ENCODE measurements at regions not wholly inside any gene's neighbourhood (a gene's known extent, or its start where the extent isn't known, plus 50 kb on each side); places are given as distances from the start of the nearest gene placed in this dataset.
"Not testable (repeated sequence)": the region's sequence is repeated elsewhere in the genome, so short reads cannot be mapped to it uniquely, and the experiment has no call there.

GRCh38 chr9:2497666-2498400, 123.8 kb upstream of the VLDLR start:
- DNase-seq: no peak

- DNase-seq: no peak
Measured at GRCh38 chr9:2502210-2502609, 119.4 kb upstream of the VLDLR start.

- DNase-seq: no peak
Measured at GRCh38 chr9:2502760-2503159, 118.8 kb upstream of the VLDLR start.

GRCh38 chr9:2506321-2506720, 115.3 kb upstream of the VLDLR start:
- no peak for DNase-seq

GRCh38 chr9:2523591-2523990, 98.0 kb upstream of the VLDLR start:
- DNase-seq: no peak

- no peak for DNase-seq
Measured at GRCh38 chr9:2524601-2525000, 97.0 kb upstream of the VLDLR start.

- DNase-seq: no peak
Measured at GRCh38 chr9:2525147-2525546, 96.4 kb upstream of the VLDLR start.

GRCh38 chr9:2526071-2526828, 95.3 kb upstream of the VLDLR start:
- no peak for DNase-seq

- DNase-seq: no peak
Measured at GRCh38 chr9:2531481-2531880, 90.1 kb upstream of the VLDLR start.

GRCh38 chr9:2536511-2536910, 85.1 kb upstream of the VLDLR start:
- DNase-seq: no peak

GRCh38 chr9:2545881-2546490, 75.6 kb upstream of the VLDLR start:
- no peak for DNase-seq

- DNase-seq: not testable (repeated sequence)
Measured at GRCh38 chr9:2555899-2556600, 65.5 kb upstream of the VLDLR start.

GRCh38 chr9:2557693-2558092, 63.9 kb upstream of the VLDLR start:
- DNase-seq: no peak

- peak; percentile 51 for DNase-seq
Measured at GRCh38 chr9:2559192-2560152, 62.1 kb upstream of the VLDLR start.

- no peak for DNase-seq
Measured at GRCh38 chr9:2560180-2560579, 61.4 kb upstream of the VLDLR start.

- DNase-seq: no peak
Measured at GRCh38 chr9:2565676-2566340, 55.8 kb upstream of the VLDLR start.

- DNase-seq: no peak
Measured at GRCh38 chr9:2567922-2568321, 53.7 kb upstream of the VLDLR start.

- no peak for DNase-seq
Measured at GRCh38 chr9:2568689-2569088, 52.9 kb upstream of the VLDLR start.

- peak; percentile 5 for DNase-seq
Measured at GRCh38 chr9:2570615-2571479, 50.7 kb upstream of the VLDLR start.
